ENCODE measurements at regions not wholly inside any gene's neighbourhood (a gene's known extent, or its start where the extent isn't known, plus 50 kb on each side); places are given as distances from the start of the nearest gene placed in this dataset.
"Not testable (repeated sequence)": the region's sequence is repeated elsewhere in the genome, so short reads cannot be mapped to it uniquely, and the experiment has no call there.

GRCh38 chr4:71081192-71081591 lies 87.7 kb downstream of the DCK start:
- 77% methylated on average over 1 of the region's 1 CpG for WGBS (ENCODE audit: insufficient coverage)

GRCh38 chr4:71093745-71094144 lies 100.3 kb downstream of the DCK start:
- no peaks in the 10 kb centered on the region for H3K36me3 ChIP-seq (ENCODE audit: control insufficient read depth, insufficient read depth, low read length)
- no peak for DNase-seq
- 78% methylated on average over 1 of the region's 1 CpG for WGBS (ENCODE audit: insufficient coverage)
- no peaks in the 10 kb centered on the region for H3K27me3 ChIP-seq (ENCODE audit: control insufficient read depth, insufficient read depth, low read length)
- H3K4me1 ChIP-seq (ENCODE audit: control insufficient read depth, insufficient read depth, low read length), result no peaks in the 10 kb centered on the region
- H3K9me3 ChIP-seq (replicated peaks; ENCODE audit: control insufficient read depth, low read depth, low read length), result peaks cover 2% of the 10 kb centered on the region
- no peak overlapping the region for H3K4me3 ChIP-seq (ENCODE audit: low read length)
- H3K27ac ChIP-seq (ENCODE audit: low read length), result no peak overlapping the region

More at GRCh38 chr4:71081192-71081591, 87.7 kb downstream of the DCK start:
- H3K27ac ChIP-seq (ENCODE audit: low read length), result no peak overlapping the region
- no peaks in the 10 kb centered on the region for H3K27me3 ChIP-seq (ENCODE audit: control insufficient read depth, insufficient read depth, low read length)
- no peak for DNase-seq
- H3K4me3 ChIP-seq (ENCODE audit: low read length), result no peak overlapping the region
- no peaks in the 10 kb centered on the region for H3K36me3 ChIP-seq (ENCODE audit: control insufficient read depth, insufficient read depth, low read length)
- no peaks in the 10 kb centered on the region for H3K4me1 ChIP-seq (ENCODE audit: control insufficient read depth, insufficient read depth, low read length)
- no peaks in the 10 kb centered on the region for H3K9me3 ChIP-seq (replicated peaks; ENCODE audit: control insufficient read depth, low read depth, low read length)

GRCh38 chr4:71094201-71094600 lies 100.8 kb downstream of the DCK start:
- Histone ChIP-seq H3K4me3 (ENCODE audit: low read length) (no peak overlapping the region), H3K27ac (ENCODE audit: low read length) (no peak overlapping the region), H3K36me3 (ENCODE audit: control insufficient read depth, insufficient read depth, low read length) (no peaks in the 10 kb centered on the region), H3K9me3 (replicated peaks; ENCODE audit: control insufficient read depth, low read depth, low read length) (peaks cover 2% of the 10 kb centered on the region), H3K4me1 (ENCODE audit: control insufficient read depth, insufficient read depth, low read length) (no peaks in the 10 kb centered on the region), H3K27me3 (ENCODE audit: control insufficient read depth, insufficient read depth, low read length) (no peaks in the 10 kb centered on the region)
- no peak for DNase-seq

- H3K4me3 ChIP-seq (ENCODE audit: low read length), result no peak overlapping the region
- no peak overlapping the region for H3K27ac ChIP-seq (ENCODE audit: low read length)
- no peak for DNase-seq
- no peaks in the 10 kb centered on the region for H3K4me1 ChIP-seq (ENCODE audit: control insufficient read depth, insufficient read depth, low read length)
- no peaks in the 10 kb centered on the region for H3K27me3 ChIP-seq (ENCODE audit: control insufficient read depth, insufficient read depth, low read length)
- H3K36me3 ChIP-seq (ENCODE audit: control insufficient read depth, insufficient read depth, low read length), result no peaks in the 10 kb centered on the region
- H3K9me3 ChIP-seq (replicated peaks; ENCODE audit: control insufficient read depth, low read depth, low read length), result no peaks in the 10 kb centered on the region
- WGBS (ENCODE audit: insufficient coverage), result no CpG with 5 or more reads among the region's 2 CpGs
Observed at GRCh38 chr4:71095141-71095540, 101.7 kb downstream of the DCK start.

GRCh38 chr4:71095545-71095944 lies 102.1 kb downstream of the DCK start:
- no peak for DNase-seq
- no CpG with 5 or more reads among the region's 1 CpG for WGBS (ENCODE audit: insufficient coverage)

GRCh38 chr4:71107726-71108125 lies 114.3 kb downstream of the DCK start:
- Histone ChIP-seq H3K27me3 (ENCODE audit: control insufficient read depth, insufficient read depth, low read length) (no peaks in the 10 kb centered on the region), H3K4me3 (ENCODE audit: low read length) (no peak overlapping the region), H3K4me1 (ENCODE audit: control insufficient read depth, insufficient read depth, low read length) (no peaks in the 10 kb centered on the region), H3K9me3 (replicated peaks; ENCODE audit: control insufficient read depth, low read depth, low read length) (no peaks in the 10 kb centered on the region), H3K27ac (ENCODE audit: low read length) (no peak overlapping the region), H3K36me3 (ENCODE audit: control insufficient read depth, insufficient read depth, low read length) (no peaks in the 10 kb centered on the region)
- WGBS (ENCODE audit: insufficient coverage), result no CpG with 5 or more reads among the region's 2 CpGs
- no peak for DNase-seq

More at GRCh38 chr4:71095545-71095944, 102.1 kb downstream of the DCK start:
- Histone ChIP-seq H3K4me1 (ENCODE audit: control insufficient read depth, insufficient read depth, low read length) (no peaks in the 10 kb centered on the region), H3K4me3 (ENCODE audit: low read length) (no peak overlapping the region), H3K9me3 (replicated peaks; ENCODE audit: control insufficient read depth, low read depth, low read length) (no peaks in the 10 kb centered on the region), H3K36me3 (ENCODE audit: control insufficient read depth, insufficient read depth, low read length) (no peaks in the 10 kb centered on the region), H3K27me3 (ENCODE audit: control insufficient read depth, insufficient read depth, low read length) (no peaks in the 10 kb centered on the region), H3K27ac (ENCODE audit: low read length) (no peak overlapping the region)

- Histone ChIP-seq H3K27me3 (ENCODE audit: control insufficient read depth, insufficient read depth, low read length) (no peaks in the 10 kb centered on the region), H3K4me1 (ENCODE audit: control insufficient read depth, insufficient read depth, low read length) (no peaks in the 10 kb centered on the region), H3K4me3 (ENCODE audit: low read length) (no peak overlapping the region), H3K9me3 (replicated peaks; ENCODE audit: control insufficient read depth, low read depth, low read length) (no peaks in the 10 kb centered on the region), H3K27ac (ENCODE audit: low read length) (no peak overlapping the region), H3K36me3 (ENCODE audit: control insufficient read depth, insufficient read depth, low read length) (no peaks in the 10 kb centered on the region)
- DNase-seq, result no peak
- no CpG with 5 or more reads among the region's 2 CpGs for WGBS (ENCODE audit: insufficient coverage)
Observed at GRCh38 chr4:71110499-71110898, 117.0 kb downstream of the DCK start.

- not testable (repeated sequence) for H3K27me3 ChIP-seq (ENCODE audit: control insufficient read depth, insufficient read depth, low read length); H3K4me3 ChIP-seq (ENCODE audit: low read length); H3K9me3 ChIP-seq (replicated peaks; ENCODE audit: control insufficient read depth, low read depth, low read length); H3K4me1 ChIP-seq (ENCODE audit: control insufficient read depth, insufficient read depth, low read length); DNase-seq; H3K36me3 ChIP-seq (ENCODE audit: control insufficient read depth, insufficient read depth, low read length); H3K27ac ChIP-seq (ENCODE audit: low read length)
- no CpG with 5 or more reads among the region's 4 CpGs for WGBS (ENCODE audit: insufficient coverage)
Observed at GRCh38 chr4:71111133-71111532, 117.7 kb downstream of the DCK start.

- no CpG with 5 or more reads among the region's 1 CpG for WGBS (ENCODE audit: insufficient coverage)
- Histone ChIP-seq H3K27ac (ENCODE audit: low read length) (no peak overlapping the region), H3K4me3 (ENCODE audit: low read length) (no peak overlapping the region), H3K36me3 (ENCODE audit: control insufficient read depth, insufficient read depth, low read length) (no peaks in the 10 kb centered on the region), H3K9me3 (replicated peaks; ENCODE audit: control insufficient read depth, low read depth, low read length) (no peaks in the 10 kb centered on the region), H3K4me1 (ENCODE audit: control insufficient read depth, insufficient read depth, low read length) (no peaks in the 10 kb centered on the region), H3K27me3 (ENCODE audit: control insufficient read depth, insufficient read depth, low read length) (no peaks in the 10 kb centered on the region)
- DNase-seq, result no peak
Observed at GRCh38 chr4:71113294-71113693, 119.8 kb downstream of the DCK start.

GRCh38 chr4:71120831-71121524 lies 127.5 kb downstream of the DCK start:
- H3K9me3 ChIP-seq (replicated peaks; ENCODE audit: control insufficient read depth, low read depth, low read length), result peaks cover 2% of the 10 kb centered on the region
- DNase-seq, result no peak
- WGBS (ENCODE audit: insufficient coverage), result 95% methylated on average over 33 of the region's 37 CpGs
- no peaks in the 10 kb centered on the region for H3K27me3 ChIP-seq (ENCODE audit: control insufficient read depth, insufficient read depth, low read length)
- H3K4me3 ChIP-seq (ENCODE audit: low read length), result no peak overlapping the region
- H3K36me3 ChIP-seq (ENCODE audit: control insufficient read depth, insufficient read depth, low read length), result no peaks in the 10 kb centered on the region
- no peaks in the 10 kb centered on the region for H3K4me1 ChIP-seq (ENCODE audit: control insufficient read depth, insufficient read depth, low read length)
- no peak overlapping the region for H3K27ac ChIP-seq (ENCODE audit: low read length)

GRCh38 chr4:71123951-71124350 lies 130.5 kb downstream of the DCK start:
- WGBS (ENCODE audit: insufficient coverage), result 87% methylated on average over 3 of the region's 4 CpGs
- no peaks in the 10 kb centered on the region for H3K27me3 ChIP-seq (ENCODE audit: control insufficient read depth, insufficient read depth, low read length)
- H3K27ac ChIP-seq (ENCODE audit: low read length), result no peak overlapping the region
- H3K4me1 ChIP-seq (ENCODE audit: control insufficient read depth, insufficient read depth, low read length), result no peaks in the 10 kb centered on the region
- H3K36me3 ChIP-seq (ENCODE audit: control insufficient read depth, insufficient read depth, low read length), result no peaks in the 10 kb centered on the region
- no peak for DNase-seq
- no peak overlapping the region for H3K4me3 ChIP-seq (ENCODE audit: low read length)
- peaks cover 2% of the 10 kb centered on the region for H3K9me3 ChIP-seq (replicated peaks; ENCODE audit: control insufficient read depth, low read depth, low read length)

Data from muscle of leg (tissue), 3 donors.